Esophagus muscularis mucosa (tissue), 4 donors: ENCODE measurements at regions not wholly inside any gene's neighbourhood (a gene's known extent, or its start where the extent isn't known, plus 50 kb on each side); places are given as distances from the start of the nearest gene placed in this dataset.

Experiments used
- CTCF ChIP-seq, 3 experiments: fragments of 200-600 bp in 2 of 3; fragments of 450-650 bp in 1 of 3; sonication (generic) in 2 of 3; IDR thresholded peaks; one replicate each; pipeline ENCODE4 v1.5.1; 2017 to 2019; ENCODE audit warnings: antibody characterized with exemption in 3 of 3, mild to moderate bottlenecking in 2 of 3, moderate library complexity in 1 of 3
- EP300 ChIP-seq: sonication (generic); formaldehyde crosslinking; IDR thresholded peaks from one replicate; pipeline ENCODE4 v1.6.1; 2017; ENCODE audit warnings: antibody characterized with exemption
- POLR2A ChIP-seq: fragments of 450-650 bp; IDR thresholded peaks from one replicate; pipeline ENCODE4 v1.6.1; 2017; ENCODE audit warnings: antibody characterized with exemption, moderate library complexity, mild to moderate bottlenecking, low read depth

GRCh38 chr7:82592416-82592815 is 148.8 kb upstream of the CACNA2D1 start:
- no peak for TF ChIP-seq CTCF (IDR thresholded peaks at IDR 0.05)
- no peak for TF ChIP-seq POLR2A
- no peak for TF ChIP-seq EP300
